B cell (primary cell): ENCODE measurements at regions not wholly inside any gene's neighbourhood (a gene's known extent, or its start where the extent isn't known, plus 50 kb on each side); places are given as distances from the start of the nearest gene placed in this dataset.

Experiments
- EZH2 ChIP-seq: IDR thresholded peaks from 2 replicates; pipeline ENCODE4 v1.6.1; 2012; ENCODE audit warnings: borderline replicate concordance, low read depth, mild to moderate bottlenecking, moderate library complexity, low read length; ENCODE audit not compliant: insufficient read depth, poor library complexity, severe bottlenecking
- TF ChIP-seq, protein P1 (sequence below): fragments of 200-600 bp; IDR thresholded peaks from one replicate; pipeline ENCODE4 v1.8.0; 2022; ENCODE audit warnings: antibody characterized with exemption, mild to moderate bottlenecking

DNA sequence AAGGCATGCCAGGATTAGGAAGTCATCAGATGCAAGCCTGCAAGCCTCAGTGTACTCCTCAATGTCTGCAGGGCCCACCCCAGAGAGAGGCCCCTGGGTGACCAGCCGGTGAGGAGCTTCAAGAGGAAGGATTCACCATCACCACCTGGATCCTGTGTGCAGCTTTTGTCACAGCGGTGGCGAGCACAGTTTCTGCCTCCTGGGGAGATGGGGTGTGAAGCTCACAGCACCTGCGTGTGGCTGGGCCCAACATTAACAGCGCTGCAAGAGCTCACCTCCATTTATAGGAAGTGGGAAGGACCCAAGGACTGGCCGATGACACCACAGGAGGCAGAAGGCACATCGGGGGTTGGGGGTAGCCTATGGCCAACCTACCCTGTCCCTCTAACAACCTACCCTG, 235.3 kb downstream of the CTTN start:
- TF ChIP-seq, protein P1, sequence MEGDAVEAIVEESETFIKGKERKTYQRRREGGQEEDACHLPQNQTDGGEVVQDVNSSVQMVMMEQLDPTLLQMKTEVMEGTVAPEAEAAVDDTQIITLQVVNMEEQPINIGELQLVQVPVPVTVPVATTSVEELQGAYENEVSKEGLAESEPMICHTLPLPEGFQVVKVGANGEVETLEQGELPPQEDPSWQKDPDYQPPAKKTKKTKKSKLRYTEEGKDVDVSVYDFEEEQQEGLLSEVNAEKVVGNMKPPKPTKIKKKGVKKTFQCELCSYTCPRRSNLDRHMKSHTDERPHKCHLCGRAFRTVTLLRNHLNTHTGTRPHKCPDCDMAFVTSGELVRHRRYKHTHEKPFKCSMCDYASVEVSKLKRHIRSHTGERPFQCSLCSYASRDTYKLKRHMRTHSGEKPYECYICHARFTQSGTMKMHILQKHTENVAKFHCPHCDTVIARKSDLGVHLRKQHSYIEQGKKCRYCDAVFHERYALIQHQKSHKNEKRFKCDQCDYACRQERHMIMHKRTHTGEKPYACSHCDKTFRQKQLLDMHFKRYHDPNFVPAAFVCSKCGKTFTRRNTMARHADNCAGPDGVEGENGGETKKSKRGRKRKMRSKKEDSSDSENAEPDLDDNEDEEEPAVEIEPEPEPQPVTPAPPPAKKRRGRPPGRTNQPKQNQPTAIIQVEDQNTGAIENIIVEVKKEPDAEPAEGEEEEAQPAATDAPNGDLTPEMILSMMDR: no peak
- TF ChIP-seq EZH2: no peak
